ENCODE measurements at regions not wholly inside any gene's neighbourhood (a gene's known extent, or its start where the extent isn't known, plus 50 kb on each side); places are given as distances from the start of the nearest gene placed in this dataset.

GRCh38 chr5:98193921-98194760 lies 579.3 kb upstream of the RGMB start:
- TF ChIP-seq CTCF (IDR thresholded peaks at IDR 0.05) (no peak), TCF7L2 (IDR thresholded peaks at IDR 0.05; ENCODE audit: low read depth, low read length) (no peak), POLR2AphosphoS5 (IDR thresholded peaks at IDR 0.05; ENCODE audit: low read depth, low read length) (no peak), SIN3A (IDR thresholded peaks at IDR 0.05; ENCODE audit: borderline replicate concordance, insufficient read depth, low read depth, low read length) (no peak)
